ENCODE measurements at regions not wholly inside any gene's neighbourhood (a gene's known extent, or its start where the extent isn't known, plus 50 kb on each side); places are given as distances from the start of the nearest gene placed in this dataset.

DNA sequence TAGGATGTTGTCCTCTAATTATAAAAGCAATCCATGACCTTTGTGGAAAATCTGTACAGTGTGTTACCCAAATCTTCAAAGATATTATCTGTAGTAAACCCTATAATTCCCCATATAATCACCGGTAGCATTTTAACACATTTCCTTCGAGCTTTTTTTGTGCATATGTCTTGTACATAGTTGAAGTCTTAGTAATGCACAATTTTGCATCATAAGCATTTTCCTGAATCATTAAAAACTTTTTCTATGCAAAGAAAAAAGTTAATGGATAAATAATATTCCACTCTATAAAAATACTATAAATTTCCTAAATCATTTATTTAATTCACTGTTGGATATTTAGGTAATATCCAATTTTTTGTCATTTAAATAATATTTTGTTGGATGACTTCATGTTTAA, 201.7 kb downstream of the RRAGC start:
- intact Hi-C loops (cut with micrococcal nuclease): no loop called here
- RAD21 ChIA-PET (ENCODE audit: low non-redundant PET in 1 of 2, low total read pairs in 2 of 2, uncharacterized antibody in 2 of 2, unreplicated experiment in 2 of 2): no interaction called here
- Histone ChIP-seq H3K9ac (ENCODE audit: low read length) (no peak overlapping the region), H3K36me3 (ENCODE audit: control insufficient read depth in 1 of 2, insufficient read depth in 2 of 2, low read length in 2 of 2) (no peaks in the 10 kb centered on the region), H2AFZ (ENCODE audit: low read depth, low read length, poor library complexity, severe bottlenecking) (no peak overlapping the region), H3K27me3 (ENCODE audit: insufficient read depth, low read length) (peaks cover 10% of the 10 kb centered on the region), H3K4me1 (ENCODE audit: control insufficient read depth in 1 of 2, insufficient read depth in 2 of 2, low read length in 2 of 2) (no peaks in the 10 kb centered on the region), H3K27ac (ENCODE audit: low read depth, low read length) (no peak overlapping the region), H3K9me2 (ENCODE audit: insufficient read depth) (no peaks in the 10 kb centered on the region), H4K20me1 (ENCODE audit: insufficient read depth) (no peaks in the 10 kb centered on the region), H3K4me3 (replicated peaks in 1 of 2; ENCODE audit: low read depth in 1 of 2, low read length in 2 of 2) (no peak overlapping the region), H3K4me2 (ENCODE audit: low read length) (no peak overlapping the region), H3K9me3 (ENCODE audit: control insufficient read depth in 1 of 2, insufficient read depth in 1 of 2, low read depth in 1 of 2, low read length in 2 of 2) (peaks cover 0 to 4% of the 10 kb centered on the region in 2 experiments; a peak in 1 of 4 replicates), H3K79me2 (ENCODE audit: insufficient read depth, low read length) (no peaks in the 10 kb centered on the region)
- CTCF ChIA-PET: no interaction called here
- DNase-seq (ENCODE audit: low read depth, low spot score) (no peak), ATAC-seq (no peak)
- POLR2A ChIA-PET: no interaction called here
- no TSS peak for BruUV-seq (replicated peaks)
- TF ChIP-seq SIN3A (IDR thresholded peaks at IDR 0.05; ENCODE audit: low read depth): no peak
- TF ChIP-seq ZFX (IDR thresholded peaks at IDR 0.05): no peak
- TF ChIP-seq CEBPB (IDR thresholded peaks at IDR 0.05; ENCODE audit: low read depth): no peak
- no peak for TF ChIP-seq POLR2AphosphoS5 (IDR thresholded peaks at IDR 0.05; ENCODE audit: low read depth, low read length)
- TF ChIP-seq EGR1 (IDR thresholded peaks at IDR 0.05; ENCODE audit: low read depth): no peak
- no peak for TF ChIP-seq TCF7L2 (IDR thresholded peaks at IDR 0.05; ENCODE audit: borderline replicate concordance, extremely low read depth, insufficient read depth, insufficient read length)
- no peak for TF ChIP-seq JUND (IDR thresholded peaks at IDR 0.05)
- TF ChIP-seq EZH2 (IDR thresholded peaks at IDR 0.05): no peak
- TF ChIP-seq POLR2A (IDR thresholded peaks at IDR 0.05; ENCODE audit: borderline replicate concordance, extremely low read depth, insufficient read depth, insufficient read length): no peak
- no peak for TF ChIP-seq SRF (IDR thresholded peaks at IDR 0.05; ENCODE audit: low read depth)
- TF ChIP-seq, protein P1, sequence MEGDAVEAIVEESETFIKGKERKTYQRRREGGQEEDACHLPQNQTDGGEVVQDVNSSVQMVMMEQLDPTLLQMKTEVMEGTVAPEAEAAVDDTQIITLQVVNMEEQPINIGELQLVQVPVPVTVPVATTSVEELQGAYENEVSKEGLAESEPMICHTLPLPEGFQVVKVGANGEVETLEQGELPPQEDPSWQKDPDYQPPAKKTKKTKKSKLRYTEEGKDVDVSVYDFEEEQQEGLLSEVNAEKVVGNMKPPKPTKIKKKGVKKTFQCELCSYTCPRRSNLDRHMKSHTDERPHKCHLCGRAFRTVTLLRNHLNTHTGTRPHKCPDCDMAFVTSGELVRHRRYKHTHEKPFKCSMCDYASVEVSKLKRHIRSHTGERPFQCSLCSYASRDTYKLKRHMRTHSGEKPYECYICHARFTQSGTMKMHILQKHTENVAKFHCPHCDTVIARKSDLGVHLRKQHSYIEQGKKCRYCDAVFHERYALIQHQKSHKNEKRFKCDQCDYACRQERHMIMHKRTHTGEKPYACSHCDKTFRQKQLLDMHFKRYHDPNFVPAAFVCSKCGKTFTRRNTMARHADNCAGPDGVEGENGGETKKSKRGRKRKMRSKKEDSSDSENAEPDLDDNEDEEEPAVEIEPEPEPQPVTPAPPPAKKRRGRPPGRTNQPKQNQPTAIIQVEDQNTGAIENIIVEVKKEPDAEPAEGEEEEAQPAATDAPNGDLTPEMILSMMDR (IDR thresholded peaks at IDR 0.05 in 2 of 3, conservative IDR thresholded peaks at IDR 0.05 in 1 of 3; ENCODE audit: borderline replicate concordance in 1 of 3, insufficient read depth in 1 of 3, low read depth in 2 of 3, low read length in 2 of 3): no peak
- no peak for TF ChIP-seq YY1 (IDR thresholded peaks at IDR 0.05; ENCODE audit: extremely low read depth, insufficient replicate concordance, low read depth, low read length)
- TF ChIP-seq CBX3 (IDR thresholded peaks at IDR 0.05; ENCODE audit: low read depth): no peak
- TF ChIP-seq EZH2phosphoT487 (IDR thresholded peaks at IDR 0.05; ENCODE audit: borderline replicate concordance): no peak
- no peak for TF ChIP-seq RAD21 (IDR thresholded peaks at IDR 0.05; ENCODE audit: low read depth)
- TF ChIP-seq, protein P2, sequence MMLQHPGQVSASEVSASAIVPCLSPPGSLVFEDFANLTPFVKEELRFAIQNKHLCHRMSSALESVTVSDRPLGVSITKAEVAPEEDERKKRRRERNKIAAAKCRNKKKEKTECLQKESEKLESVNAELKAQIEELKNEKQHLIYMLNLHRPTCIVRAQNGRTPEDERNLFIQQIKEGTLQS (IDR thresholded peaks at IDR 0.05): no peak
- TF ChIP-seq, protein P3, sequence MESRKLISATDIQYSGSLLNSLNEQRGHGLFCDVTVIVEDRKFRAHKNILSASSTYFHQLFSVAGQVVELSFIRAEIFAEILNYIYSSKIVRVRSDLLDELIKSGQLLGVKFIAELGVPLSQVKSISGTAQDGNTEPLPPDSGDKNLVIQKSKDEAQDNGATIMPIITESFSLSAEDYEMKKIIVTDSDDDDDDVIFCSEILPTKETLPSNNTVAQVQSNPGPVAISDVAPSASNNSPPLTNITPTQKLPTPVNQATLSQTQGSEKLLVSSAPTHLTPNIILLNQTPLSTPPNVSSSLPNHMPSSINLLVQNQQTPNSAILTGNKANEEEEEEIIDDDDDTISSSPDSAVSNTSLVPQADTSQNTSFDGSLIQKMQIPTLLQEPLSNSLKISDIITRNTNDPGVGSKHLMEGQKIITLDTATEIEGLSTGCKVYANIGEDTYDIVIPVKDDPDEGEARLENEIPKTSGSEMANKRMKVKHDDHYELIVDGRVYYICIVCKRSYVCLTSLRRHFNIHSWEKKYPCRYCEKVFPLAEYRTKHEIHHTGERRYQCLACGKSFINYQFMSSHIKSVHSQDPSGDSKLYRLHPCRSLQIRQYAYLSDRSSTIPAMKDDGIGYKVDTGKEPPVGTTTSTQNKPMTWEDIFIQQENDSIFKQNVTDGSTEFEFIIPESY (IDR thresholded peaks at IDR 0.05; ENCODE audit: extremely low read depth, insufficient replicate concordance, low read length): no peak
- no peak for TF ChIP-seq FOSL1 (IDR thresholded peaks at IDR 0.05; ENCODE audit: low read depth)
- no peak for TF ChIP-seq SP1 (IDR thresholded peaks at IDR 0.05; ENCODE audit: low read depth)
- TF ChIP-seq, protein P4, sequence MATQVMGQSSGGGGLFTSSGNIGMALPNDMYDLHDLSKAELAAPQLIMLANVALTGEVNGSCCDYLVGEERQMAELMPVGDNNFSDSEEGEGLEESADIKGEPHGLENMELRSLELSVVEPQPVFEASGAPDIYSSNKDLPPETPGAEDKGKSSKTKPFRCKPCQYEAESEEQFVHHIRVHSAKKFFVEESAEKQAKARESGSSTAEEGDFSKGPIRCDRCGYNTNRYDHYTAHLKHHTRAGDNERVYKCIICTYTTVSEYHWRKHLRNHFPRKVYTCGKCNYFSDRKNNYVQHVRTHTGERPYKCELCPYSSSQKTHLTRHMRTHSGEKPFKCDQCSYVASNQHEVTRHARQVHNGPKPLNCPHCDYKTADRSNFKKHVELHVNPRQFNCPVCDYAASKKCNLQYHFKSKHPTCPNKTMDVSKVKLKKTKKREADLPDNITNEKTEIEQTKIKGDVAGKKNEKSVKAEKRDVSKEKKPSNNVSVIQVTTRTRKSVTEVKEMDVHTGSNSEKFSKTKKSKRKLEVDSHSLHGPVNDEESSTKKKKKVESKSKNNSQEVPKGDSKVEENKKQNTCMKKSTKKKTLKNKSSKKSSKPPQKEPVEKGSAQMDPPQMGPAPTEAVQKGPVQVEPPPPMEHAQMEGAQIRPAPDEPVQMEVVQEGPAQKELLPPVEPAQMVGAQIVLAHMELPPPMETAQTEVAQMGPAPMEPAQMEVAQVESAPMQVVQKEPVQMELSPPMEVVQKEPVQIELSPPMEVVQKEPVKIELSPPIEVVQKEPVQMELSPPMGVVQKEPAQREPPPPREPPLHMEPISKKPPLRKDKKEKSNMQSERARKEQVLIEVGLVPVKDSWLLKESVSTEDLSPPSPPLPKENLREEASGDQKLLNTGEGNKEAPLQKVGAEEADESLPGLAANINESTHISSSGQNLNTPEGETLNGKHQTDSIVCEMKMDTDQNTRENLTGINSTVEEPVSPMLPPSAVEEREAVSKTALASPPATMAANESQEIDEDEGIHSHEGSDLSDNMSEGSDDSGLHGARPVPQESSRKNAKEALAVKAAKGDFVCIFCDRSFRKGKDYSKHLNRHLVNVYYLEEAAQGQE (IDR thresholded peaks at IDR 0.05; ENCODE audit: low read depth): no peak
